ENCODE measurements at regions not wholly inside any gene's neighbourhood (a gene's known extent, or its start where the extent isn't known, plus 50 kb on each side); places are given as distances from the start of the nearest gene placed in this dataset.

DNA sequence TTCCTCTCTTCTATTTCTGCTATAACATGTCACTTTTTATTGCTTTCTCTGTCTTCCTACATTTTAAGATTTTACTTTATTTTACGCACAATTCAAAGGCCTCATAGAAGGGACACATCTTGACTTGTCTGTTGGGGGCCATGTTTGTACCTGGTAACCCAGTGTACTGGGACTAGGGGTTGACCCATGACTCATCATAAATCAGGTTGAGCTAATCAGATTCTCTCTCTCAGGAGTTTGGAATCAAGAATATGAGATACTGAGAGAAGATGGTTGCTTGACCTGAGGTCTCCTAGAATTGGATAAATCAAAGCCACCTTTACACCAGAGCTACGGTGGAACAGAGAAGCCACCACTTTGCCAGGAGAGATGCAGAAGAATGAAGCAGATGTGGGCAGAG, 153.0 kb downstream of the UXS1 start:
- POLR2A ChIA-PET = no interaction called here
- Mint-ChIP-seq H3K27me3 (no peaks in the 10 kb centered on the region), H3K27ac (no peak overlapping the region), H3K9me3 (ENCODE audit: insufficient read depth) (no peaks in the 10 kb centered on the region), H3K4me1 (no peaks in the 10 kb centered on the region), H3K4me3 (no peak overlapping the region)
- Histone ChIP-seq H3K9me3 (ENCODE audit: control extremely low read depth in 1 of 3, control insufficient read depth in 2 of 3, insufficient read depth in 1 of 3, low read length in 2 of 3) (no peaks in the 10 kb centered on the region), H3K27ac (ENCODE audit: low read length in 2 of 2) (no peak overlapping the region), H3K9ac (ENCODE audit: low read length) (no peak overlapping the region), H3K36me3 (replicated peaks in 1 of 2; ENCODE audit: control extremely low read depth in 1 of 2, control insufficient read depth in 1 of 2, extremely low read depth in 1 of 2, insufficient read depth in 2 of 2, low read length in 1 of 2) (no peaks in the 10 kb centered on the region), H3K4me2 (replicated peaks; ENCODE audit: low read depth, low read length, poor library complexity, severe bottlenecking) (no peak overlapping the region), H4K20me1 (ENCODE audit: control insufficient read depth, insufficient read depth, low read length, poor library complexity, severe bottlenecking) (no peaks in the 10 kb centered on the region), H3K4me3 (ENCODE audit: control extremely low read depth in 1 of 5, extremely low read depth in 1 of 5, insufficient read depth in 1 of 5, low read depth in 2 of 5, low read length in 4 of 5) (no peak overlapping the region), H2AFZ (ENCODE audit: insufficient read depth, low read depth, low read length, poor library complexity, severe bottlenecking) (no peak overlapping the region), H3K4me1 (ENCODE audit: control insufficient read depth in 2 of 2, insufficient read depth in 2 of 2, low read length in 2 of 2) (no peaks in the 10 kb centered on the region), H3K79me2 (ENCODE audit: control insufficient read depth, insufficient read depth, low read length) (no peaks in the 10 kb centered on the region), H3K27me3 (replicated peaks in 1 of 4; ENCODE audit: control extremely low read depth in 1 of 4, control insufficient read depth in 3 of 4, insufficient read depth in 4 of 4, low read length in 3 of 4) (no peaks in the 10 kb centered on the region)
- intact Hi-C loops (cut with micrococcal nuclease) = no loop called here
- no CpG with 5 or more reads among the region's 2 CpGs for WGBS (ENCODE audit: insufficient coverage)
- DNase-seq (no peak), ATAC-seq (ENCODE audit: low read depth) (no peak)
- TF ChIP-seq EZH2 (IDR thresholded peaks at IDR 0.05; ENCODE audit: borderline replicate concordance, insufficient read depth, low read depth, low read length, poor library complexity, severe bottlenecking) = no peak
- TF ChIP-seq, protein P1, sequence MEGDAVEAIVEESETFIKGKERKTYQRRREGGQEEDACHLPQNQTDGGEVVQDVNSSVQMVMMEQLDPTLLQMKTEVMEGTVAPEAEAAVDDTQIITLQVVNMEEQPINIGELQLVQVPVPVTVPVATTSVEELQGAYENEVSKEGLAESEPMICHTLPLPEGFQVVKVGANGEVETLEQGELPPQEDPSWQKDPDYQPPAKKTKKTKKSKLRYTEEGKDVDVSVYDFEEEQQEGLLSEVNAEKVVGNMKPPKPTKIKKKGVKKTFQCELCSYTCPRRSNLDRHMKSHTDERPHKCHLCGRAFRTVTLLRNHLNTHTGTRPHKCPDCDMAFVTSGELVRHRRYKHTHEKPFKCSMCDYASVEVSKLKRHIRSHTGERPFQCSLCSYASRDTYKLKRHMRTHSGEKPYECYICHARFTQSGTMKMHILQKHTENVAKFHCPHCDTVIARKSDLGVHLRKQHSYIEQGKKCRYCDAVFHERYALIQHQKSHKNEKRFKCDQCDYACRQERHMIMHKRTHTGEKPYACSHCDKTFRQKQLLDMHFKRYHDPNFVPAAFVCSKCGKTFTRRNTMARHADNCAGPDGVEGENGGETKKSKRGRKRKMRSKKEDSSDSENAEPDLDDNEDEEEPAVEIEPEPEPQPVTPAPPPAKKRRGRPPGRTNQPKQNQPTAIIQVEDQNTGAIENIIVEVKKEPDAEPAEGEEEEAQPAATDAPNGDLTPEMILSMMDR (IDR thresholded peaks at IDR 0.05) = no peak
- CTCF ChIA-PET = no interaction called here

DNA sequence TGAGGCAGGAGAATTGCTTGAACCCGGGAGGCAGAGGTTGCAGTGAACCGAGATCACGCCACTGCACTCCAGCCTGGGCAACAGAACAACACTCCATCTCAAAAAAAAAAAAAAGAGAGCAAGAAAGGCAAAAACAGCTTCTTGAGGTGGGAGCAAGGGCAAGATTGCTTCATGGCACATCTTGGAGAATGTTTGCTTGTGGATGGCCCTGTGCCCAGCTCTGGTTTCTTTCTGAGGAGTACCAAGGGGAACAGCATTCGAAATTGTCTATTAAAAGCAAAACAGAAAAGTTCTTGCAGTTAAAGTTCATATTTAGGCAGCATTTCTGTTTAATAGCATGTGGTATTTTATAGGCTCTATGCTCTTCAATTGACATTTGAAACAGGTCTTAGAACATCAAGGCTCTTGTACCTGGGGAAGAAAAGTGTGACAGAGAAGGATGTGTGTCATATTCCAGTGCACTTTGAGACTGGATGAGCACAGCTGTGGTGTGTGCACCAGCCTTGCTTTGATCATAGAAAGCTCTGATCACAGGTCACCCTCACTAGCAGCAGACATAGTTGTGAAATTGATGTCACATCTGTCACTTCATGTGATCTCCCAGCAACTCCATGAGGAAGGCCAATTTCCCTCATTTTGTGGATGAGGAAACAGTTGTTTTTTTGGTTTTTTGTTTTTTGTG, 154.3 kb downstream of the UXS1 start:
- TF ChIP-seq, protein P1 (IDR thresholded peaks at IDR 0.05) = no peak
- no peak for TF ChIP-seq EZH2 (IDR thresholded peaks at IDR 0.05; ENCODE audit: borderline replicate concordance, insufficient read depth, low read depth, low read length, poor library complexity, severe bottlenecking)
- Histone ChIP-seq H3K4me3 (ENCODE audit: control extremely low read depth in 1 of 5, extremely low read depth in 1 of 5, insufficient read depth in 1 of 5, low read depth in 2 of 5, low read length in 4 of 5) (no peak overlapping the region), H3K27me3 (replicated peaks in 1 of 4; ENCODE audit: control extremely low read depth in 1 of 4, control insufficient read depth in 3 of 4, insufficient read depth in 4 of 4, low read length in 3 of 4) (no peaks in the 10 kb centered on the region), H3K79me2 (ENCODE audit: control insufficient read depth, insufficient read depth, low read length) (no peaks in the 10 kb centered on the region), H3K27ac (ENCODE audit: low read length in 2 of 2) (no peak overlapping the region), H2AFZ (ENCODE audit: insufficient read depth, low read depth, low read length, poor library complexity, severe bottlenecking) (no peak overlapping the region), H3K9ac (ENCODE audit: low read length) (no peak overlapping the region), H3K9me3 (ENCODE audit: control extremely low read depth in 1 of 3, control insufficient read depth in 2 of 3, insufficient read depth in 1 of 3, low read length in 2 of 3) (no peaks in the 10 kb centered on the region), H3K4me1 (ENCODE audit: control insufficient read depth in 2 of 2, insufficient read depth in 2 of 2, low read length in 2 of 2) (no peaks in the 10 kb centered on the region), H3K36me3 (replicated peaks in 1 of 2; ENCODE audit: control extremely low read depth in 1 of 2, control insufficient read depth in 1 of 2, extremely low read depth in 1 of 2, insufficient read depth in 2 of 2, low read length in 1 of 2) (no peaks in the 10 kb centered on the region), H3K4me2 (replicated peaks; ENCODE audit: low read depth, low read length, poor library complexity, severe bottlenecking) (no peak overlapping the region), H4K20me1 (ENCODE audit: control insufficient read depth, insufficient read depth, low read length, poor library complexity, severe bottlenecking) (no peaks in the 10 kb centered on the region)
- DNase-seq = no peak
- intact Hi-C loops (cut with micrococcal nuclease) = no loop called here
- ATAC-seq (ENCODE audit: low read depth) = no peak
- ChIA-PET CTCF (no interaction called here), POLR2A (no interaction called here)
- Mint-ChIP-seq H3K4me3 (no peak overlapping the region), H3K27me3 (peaks cover 2% of the 10 kb centered on the region), H3K27ac (no peak overlapping the region), H3K9me3 (ENCODE audit: insufficient read depth) (no peaks in the 10 kb centered on the region), H3K4me1 (no peaks in the 10 kb centered on the region)
- WGBS (ENCODE audit: insufficient coverage) = 50% methylated on average over 1 of the region's 4 CpGs
